ENCODE measurements at regions not wholly inside any gene's neighbourhood (a gene's known extent, or its start where the extent isn't known, plus 50 kb on each side); places are given as distances from the start of the nearest gene placed in this dataset.

DNA sequence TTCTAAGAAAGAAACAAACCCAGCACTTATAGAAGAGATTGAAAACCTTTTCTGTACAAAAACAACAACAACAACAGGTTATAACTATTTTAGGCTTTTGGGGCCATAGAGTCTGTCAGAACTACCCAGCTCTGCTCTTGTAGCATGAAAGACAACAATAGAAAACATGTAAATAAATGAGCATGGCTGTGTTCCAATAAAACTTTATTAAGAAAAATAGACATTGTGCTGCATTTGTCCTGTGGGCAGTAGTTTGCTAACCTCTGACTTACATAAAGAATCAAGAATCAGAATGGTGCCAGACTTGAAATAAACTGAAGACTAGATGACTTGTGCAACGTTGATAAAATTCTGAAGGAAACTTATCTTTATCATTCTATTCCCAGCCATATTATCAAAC, 617.5 kb downstream of the DIAPH3 start:
- no peak overlapping the region for H2AFZ ChIP-seq (ENCODE audit: low read depth)

DNA sequence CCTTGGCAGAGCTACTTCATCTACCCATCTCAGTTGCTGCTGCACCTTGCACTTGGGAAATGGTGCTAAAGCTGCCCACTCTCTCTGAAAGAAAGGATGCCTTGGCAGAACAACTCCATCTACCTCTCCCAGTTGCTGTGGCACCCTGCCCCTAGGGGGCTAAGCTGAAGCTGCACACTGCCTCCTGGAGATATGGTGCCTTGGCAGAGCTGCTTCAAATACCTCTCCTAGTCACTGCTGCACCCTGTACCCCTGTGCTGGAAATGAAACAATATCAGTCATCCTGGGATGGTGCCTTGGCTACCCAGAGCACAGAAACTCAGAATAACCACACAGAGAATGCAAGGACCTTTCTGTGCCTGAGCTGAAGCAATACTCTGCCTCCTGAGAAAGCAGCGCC, 615.8 kb downstream of the DIAPH3 start:
- no peaks in the 10 kb centered on the region for H3K79me2 ChIP-seq (ENCODE audit: insufficient read depth, low read depth)
- H3K36me3 ChIP-seq (ENCODE audit: insufficient read depth), result no peaks in the 10 kb centered on the region
- H3K27me3 ChIP-seq (ENCODE audit: insufficient read depth, low read depth), result no peaks in the 10 kb centered on the region
- no peak overlapping the region for H3K27ac ChIP-seq
- no peaks in the 10 kb centered on the region for H3K4me1 ChIP-seq (ENCODE audit: low read depth, poor library complexity, severe bottlenecking)
- no peak overlapping the region for H3K4me3 ChIP-seq (IDR thresholded peaks at IDR 0.05; ENCODE audit: insufficient read depth, low read depth, low read length)
- no peak overlapping the region for H3K9ac ChIP-seq
- no peak overlapping the region for H3K4me2 ChIP-seq
- no peak overlapping the region for H2AFZ ChIP-seq (ENCODE audit: low read depth)
- H4K20me1 ChIP-seq (ENCODE audit: insufficient read depth), result no peaks in the 10 kb centered on the region
- no peak for TF ChIP-seq CTCF (conservative IDR thresholded peaks at IDR 0.05; ENCODE audit: low read depth, low read length)

More for the DNA sequence above, 617.5 kb downstream of the DIAPH3 start:
- Histone ChIP-seq H3K27ac (no peak overlapping the region), H3K27me3 (ENCODE audit: insufficient read depth, low read depth) (no peaks in the 10 kb centered on the region), H3K36me3 (ENCODE audit: insufficient read depth) (no peaks in the 10 kb centered on the region), H3K4me3 (IDR thresholded peaks at IDR 0.05; ENCODE audit: insufficient read depth, low read depth, low read length) (no peak overlapping the region), H3K4me1 (ENCODE audit: low read depth, poor library complexity, severe bottlenecking) (no peaks in the 10 kb centered on the region), H4K20me1 (ENCODE audit: insufficient read depth) (no peaks in the 10 kb centered on the region), H3K9ac (no peak overlapping the region), H3K79me2 (ENCODE audit: insufficient read depth, low read depth) (no peaks in the 10 kb centered on the region), H3K4me2 (no peak overlapping the region)
- no peak for TF ChIP-seq CTCF (conservative IDR thresholded peaks at IDR 0.05; ENCODE audit: low read depth, low read length)

DNA sequence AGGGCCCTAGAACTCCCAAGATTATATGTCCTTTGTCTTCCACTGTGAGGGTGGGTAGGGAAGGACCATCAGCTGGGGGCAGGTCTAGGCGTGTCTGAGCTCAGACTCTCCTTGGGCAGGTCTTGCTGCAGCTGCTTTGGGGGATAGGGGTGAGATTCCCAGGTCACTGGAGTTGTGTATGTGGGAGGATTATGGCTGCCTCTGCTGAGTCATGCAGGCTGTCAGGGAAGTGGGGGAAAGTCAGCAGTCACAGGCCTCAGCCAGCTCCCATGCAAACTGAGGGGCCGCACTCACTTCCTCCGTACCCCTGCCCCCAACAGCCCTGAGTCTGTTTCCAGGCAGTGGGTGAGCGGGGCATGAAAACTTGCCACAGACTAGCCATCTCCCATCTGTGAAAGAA, 600.8 kb downstream of the DIAPH3 start:
- Histone ChIP-seq H3K4me3 (IDR thresholded peaks at IDR 0.05; ENCODE audit: insufficient read depth, low read depth, low read length) (no peak overlapping the region), H4K20me1 (ENCODE audit: insufficient read depth) (no peaks in the 10 kb centered on the region), H3K9ac (no peak overlapping the region), H3K79me2 (ENCODE audit: insufficient read depth, low read depth) (no peaks in the 10 kb centered on the region), H3K4me1 (ENCODE audit: low read depth, poor library complexity, severe bottlenecking) (no peaks in the 10 kb centered on the region), H3K27ac (no peak overlapping the region), H3K27me3 (ENCODE audit: insufficient read depth, low read depth) (no peaks in the 10 kb centered on the region), H2AFZ (ENCODE audit: low read depth) (no peak overlapping the region), H3K36me3 (ENCODE audit: insufficient read depth) (no peaks in the 10 kb centered on the region), H3K4me2 (no peak overlapping the region)
- no peak for TF ChIP-seq CTCF (conservative IDR thresholded peaks at IDR 0.05; ENCODE audit: low read depth, low read length)

DNA sequence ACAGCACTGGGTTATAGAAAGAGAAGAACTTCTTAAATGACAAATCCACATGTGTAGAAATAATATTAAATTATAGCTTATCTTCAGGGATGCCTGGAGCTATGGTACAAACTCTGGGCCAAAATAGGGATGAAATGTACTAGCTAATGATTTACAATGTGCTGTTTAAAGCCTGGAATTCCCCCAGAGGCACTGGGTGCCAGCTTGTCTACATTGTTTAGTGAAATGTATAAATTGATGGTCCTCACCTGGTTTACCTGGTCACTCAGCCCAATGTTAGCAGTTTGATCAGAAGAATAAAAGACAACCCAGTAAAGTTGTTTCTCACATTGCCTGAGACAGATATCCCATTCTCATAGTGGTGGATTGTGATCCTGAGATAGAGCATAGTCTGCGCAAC, 597.2 kb downstream of the DIAPH3 start:
- TF ChIP-seq CTCF (conservative IDR thresholded peaks at IDR 0.05; ENCODE audit: low read depth, low read length), result no peak
- Histone ChIP-seq H3K36me3 (ENCODE audit: insufficient read depth) (no peaks in the 10 kb centered on the region), H3K4me3 (IDR thresholded peaks at IDR 0.05; ENCODE audit: insufficient read depth, low read depth, low read length) (no peak overlapping the region), H4K20me1 (ENCODE audit: insufficient read depth) (no peaks in the 10 kb centered on the region), H3K9ac (no peak overlapping the region), H3K4me2 (no peak overlapping the region), H3K4me1 (ENCODE audit: low read depth, poor library complexity, severe bottlenecking) (no peaks in the 10 kb centered on the region), H2AFZ (ENCODE audit: low read depth) (no peak overlapping the region), H3K27ac (no peak overlapping the region), H3K79me2 (ENCODE audit: insufficient read depth, low read depth) (no peaks in the 10 kb centered on the region), H3K27me3 (ENCODE audit: insufficient read depth, low read depth) (no peaks in the 10 kb centered on the region)

DNA sequence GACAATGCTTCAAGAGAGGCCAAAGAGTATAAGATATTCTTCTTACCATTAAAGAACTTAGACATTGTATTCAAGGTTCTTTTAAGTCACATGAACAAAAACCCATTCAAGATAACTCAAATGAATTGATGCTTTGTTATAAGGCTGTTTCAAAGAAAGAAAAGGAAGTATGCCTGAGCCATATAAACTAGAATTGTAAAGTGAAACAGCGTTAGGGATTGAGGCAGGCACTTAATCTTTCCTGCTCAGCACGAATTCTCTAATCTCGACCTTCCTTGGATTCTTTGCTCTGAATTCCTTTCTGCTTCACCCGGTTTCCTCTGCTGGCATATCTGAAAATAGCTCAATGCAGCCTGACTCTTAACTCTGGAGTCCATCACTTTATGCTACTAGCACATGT, 595.4 kb downstream of the DIAPH3 start:
- no peak overlapping the region for H2AFZ ChIP-seq (ENCODE audit: low read depth)
- no peaks in the 10 kb centered on the region for H4K20me1 ChIP-seq (ENCODE audit: insufficient read depth)
- no peak overlapping the region for H3K27ac ChIP-seq
- H3K4me3 ChIP-seq (IDR thresholded peaks at IDR 0.05; ENCODE audit: insufficient read depth, low read depth, low read length), result no peak overlapping the region
- no peak for TF ChIP-seq CTCF (conservative IDR thresholded peaks at IDR 0.05; ENCODE audit: low read depth, low read length)
- no peak overlapping the region for H3K4me2 ChIP-seq
- H3K27me3 ChIP-seq (ENCODE audit: insufficient read depth, low read depth), result no peaks in the 10 kb centered on the region
- no peak overlapping the region for H3K9ac ChIP-seq
- no peaks in the 10 kb centered on the region for H3K36me3 ChIP-seq (ENCODE audit: insufficient read depth)
- no peaks in the 10 kb centered on the region for H3K79me2 ChIP-seq (ENCODE audit: insufficient read depth, low read depth)
- H3K4me1 ChIP-seq (ENCODE audit: low read depth, poor library complexity, severe bottlenecking), result no peaks in the 10 kb centered on the region
